ENCODE measurements at regions not wholly inside any gene's neighbourhood (a gene's known extent, or its start where the extent isn't known, plus 50 kb on each side); places are given as distances from the start of the nearest gene placed in this dataset.

DNA sequence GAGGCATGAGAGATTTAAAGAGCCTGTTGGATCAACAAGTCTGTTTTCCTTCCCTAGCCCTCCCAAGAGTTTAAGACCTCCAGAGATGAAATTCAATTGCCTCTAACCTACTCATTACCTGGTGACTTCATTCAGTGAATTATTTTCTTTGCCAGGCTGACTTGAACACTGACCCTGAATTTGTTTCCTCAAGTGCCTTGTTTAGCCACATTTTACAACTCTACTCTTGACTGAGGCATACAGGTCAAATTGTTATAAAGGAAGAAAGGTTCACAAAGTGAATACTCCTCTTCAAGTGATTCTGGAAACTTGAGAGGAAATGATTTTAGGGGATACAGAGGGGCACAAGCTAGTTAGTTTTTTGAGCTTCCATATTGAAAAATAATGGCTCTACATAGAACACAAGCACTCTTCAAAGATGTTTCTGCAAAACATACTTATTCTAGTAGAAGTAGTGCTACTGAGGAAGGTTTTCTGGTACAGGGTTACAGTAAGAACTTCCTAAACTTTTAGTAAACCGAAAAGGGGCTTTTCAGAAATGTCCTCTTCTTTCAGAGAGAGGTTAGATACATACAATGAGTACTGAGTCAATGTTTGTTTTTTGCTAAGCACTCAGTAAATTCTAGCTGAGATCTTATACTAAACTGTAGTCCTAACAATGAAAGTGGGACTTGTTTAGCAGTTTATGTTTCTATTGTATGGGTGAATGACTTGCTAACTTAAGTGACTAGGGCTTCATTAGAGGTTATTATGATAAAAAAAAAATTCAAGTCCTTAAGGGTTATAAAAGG is 137.4 kb upstream of the SATB1 start:
- no peak for TF ChIP-seq EZH2 (IDR thresholded peaks at IDR 0.05; ENCODE audit: low read depth)
- TF ChIP-seq, protein P1, sequence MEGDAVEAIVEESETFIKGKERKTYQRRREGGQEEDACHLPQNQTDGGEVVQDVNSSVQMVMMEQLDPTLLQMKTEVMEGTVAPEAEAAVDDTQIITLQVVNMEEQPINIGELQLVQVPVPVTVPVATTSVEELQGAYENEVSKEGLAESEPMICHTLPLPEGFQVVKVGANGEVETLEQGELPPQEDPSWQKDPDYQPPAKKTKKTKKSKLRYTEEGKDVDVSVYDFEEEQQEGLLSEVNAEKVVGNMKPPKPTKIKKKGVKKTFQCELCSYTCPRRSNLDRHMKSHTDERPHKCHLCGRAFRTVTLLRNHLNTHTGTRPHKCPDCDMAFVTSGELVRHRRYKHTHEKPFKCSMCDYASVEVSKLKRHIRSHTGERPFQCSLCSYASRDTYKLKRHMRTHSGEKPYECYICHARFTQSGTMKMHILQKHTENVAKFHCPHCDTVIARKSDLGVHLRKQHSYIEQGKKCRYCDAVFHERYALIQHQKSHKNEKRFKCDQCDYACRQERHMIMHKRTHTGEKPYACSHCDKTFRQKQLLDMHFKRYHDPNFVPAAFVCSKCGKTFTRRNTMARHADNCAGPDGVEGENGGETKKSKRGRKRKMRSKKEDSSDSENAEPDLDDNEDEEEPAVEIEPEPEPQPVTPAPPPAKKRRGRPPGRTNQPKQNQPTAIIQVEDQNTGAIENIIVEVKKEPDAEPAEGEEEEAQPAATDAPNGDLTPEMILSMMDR (conservative IDR thresholded peaks at IDR 0.05) = no peak
